Stromal cell of bone marrow (primary cell): ENCODE measurements at regions not wholly inside any gene's neighbourhood (a gene's known extent, or its start where the extent isn't known, plus 50 kb on each side); places are given as distances from the start of the nearest gene placed in this dataset.

ENCODE experiments used
- DNase-seq: peaks from one replicate; pipeline ENCODE4 v3.0.0-alpha.2; 2012; ENCODE audit warnings: low read depth

- DNase-seq = no peak
These were observed 263.4 kb downstream of the MRTFB start for GRCh38 chr16:14334366-14335080.

GRCh38 chr16:14333361-14333760 is 262.2 kb downstream of the MRTFB start:
- no peak for DNase-seq

GRCh38 chr16:14331020-14331419 is 259.9 kb downstream of the MRTFB start:
- no peak for DNase-seq

- no peak for DNase-seq
These were observed 258.7 kb downstream of the MRTFB start for GRCh38 chr16:14329727-14330350.

- no peak for DNase-seq
These were observed 254.6 kb downstream of the MRTFB start for GRCh38 chr16:14325502-14326401.

GRCh38 chr16:14324581-14324980 is 253.5 kb downstream of the MRTFB start:
- no peak for DNase-seq

GRCh38 chr16:14322186-14322585 is 251.1 kb downstream of the MRTFB start:
- no peak for DNase-seq

- DNase-seq = no peak
These were observed 250.4 kb downstream of the MRTFB start for GRCh38 chr16:14321542-14321941.

- DNase-seq = no peak
These were observed 249.3 kb downstream of the MRTFB start for GRCh38 chr16:14320406-14320805.
